ENCODE measurements at regions not wholly inside any gene's neighbourhood (a gene's known extent, or its start where the extent isn't known, plus 50 kb on each side); places are given as distances from the start of the nearest gene placed in this dataset.

GRCh38 chr16:86085161-86085611 is 186.2 kb downstream of the IRF8 start:
- no peaks in the 10 kb centered on the region for H3K79me2 ChIP-seq (ENCODE audit: low read length)

GRCh38 chr16:86085795-86086194 is 186.8 kb downstream of the IRF8 start:
- Histone ChIP-seq H3K79me2 (ENCODE audit: low read length) (no peaks in the 10 kb centered on the region), H3F3A (ENCODE audit: insufficient read depth, low read length) (no peaks in the 10 kb centered on the region), H3K27ac (ENCODE audit: low read length) (no peak overlapping the region), H4K20me1 (ENCODE audit: insufficient read depth, low read length) (no peaks in the 10 kb centered on the region), H3K4me3 (ENCODE audit: low read length) (no peak overlapping the region), H3K9ac (ENCODE audit: low read length) (no peak overlapping the region), H3K9me3 (replicated peaks; ENCODE audit: insufficient read depth, low read length) (no peaks in the 10 kb centered on the region), H3K36me3 (replicated peaks; ENCODE audit: insufficient read depth, low read length) (no peaks in the 10 kb centered on the region), H3K9me2 (replicated peaks; ENCODE audit: insufficient read depth, low read length) (no peaks in the 10 kb centered on the region), H3K4me2 (ENCODE audit: low read depth, low read length) (no peak overlapping the region), H3K4me1 (ENCODE audit: low read length) (no peaks in the 10 kb centered on the region), H3K27me3 (replicated peaks; ENCODE audit: insufficient read depth, low read length) (peaks cover 25% of the 10 kb centered on the region), H2AFZ (ENCODE audit: low read length) (no peak overlapping the region)
- TF ChIP-seq EZH2phosphoT487 (IDR thresholded peaks at IDR 0.05; ENCODE audit: low read length) (no peak), EZH2 (optimal IDR thresholded peaks at IDR 0.05; ENCODE audit: low read depth, low read length) (no peak), CTCF (IDR thresholded peaks at IDR 0.05; ENCODE audit: low read length) (no peak)
- DNase-seq: no peak

More at GRCh38 chr16:86085161-86085611, 186.2 kb downstream of the IRF8 start:
- Histone ChIP-seq H4K20me1 (ENCODE audit: insufficient read depth, low read length) (no peaks in the 10 kb centered on the region), H3K36me3 (replicated peaks; ENCODE audit: insufficient read depth, low read length) (no peaks in the 10 kb centered on the region), H3K4me2 (ENCODE audit: low read depth, low read length) (no peak overlapping the region), H3K27ac (ENCODE audit: low read length) (no peak overlapping the region), H3K9me2 (replicated peaks; ENCODE audit: insufficient read depth, low read length) (no peaks in the 10 kb centered on the region), H3F3A (ENCODE audit: insufficient read depth, low read length) (no peaks in the 10 kb centered on the region), H2AFZ (ENCODE audit: low read length) (no peak overlapping the region), H3K9me3 (replicated peaks; ENCODE audit: insufficient read depth, low read length) (no peaks in the 10 kb centered on the region), H3K9ac (ENCODE audit: low read length) (no peak overlapping the region), H3K4me1 (ENCODE audit: low read length) (no peaks in the 10 kb centered on the region), H3K4me3 (ENCODE audit: low read length) (no peak overlapping the region), H3K27me3 (replicated peaks; ENCODE audit: insufficient read depth, low read length) (peaks cover 25% of the 10 kb centered on the region)
- no peak for DNase-seq
- TF ChIP-seq EZH2phosphoT487 (IDR thresholded peaks at IDR 0.05; ENCODE audit: low read length) (no peak), CTCF (IDR thresholded peaks at IDR 0.05; ENCODE audit: low read length) (no peak), EZH2 (optimal IDR thresholded peaks at IDR 0.05; ENCODE audit: low read depth, low read length) (no peak)

- peaks cover 28% of the 10 kb centered on the region for H3K27me3 ChIP-seq (replicated peaks; ENCODE audit: insufficient read depth, low read length)
- no peak overlapping the region for H2AFZ ChIP-seq (ENCODE audit: low read length)
- H3K36me3 ChIP-seq (replicated peaks; ENCODE audit: insufficient read depth, low read length): no peaks in the 10 kb centered on the region
- no peaks in the 10 kb centered on the region for H3F3A ChIP-seq (ENCODE audit: insufficient read depth, low read length)
- H3K9me2 ChIP-seq (replicated peaks; ENCODE audit: insufficient read depth, low read length): no peaks in the 10 kb centered on the region
- no peak overlapping the region for H3K9ac ChIP-seq (ENCODE audit: low read length)
- H4K20me1 ChIP-seq (ENCODE audit: insufficient read depth, low read length): no peaks in the 10 kb centered on the region
- no peak for DNase-seq
- H3K79me2 ChIP-seq (ENCODE audit: low read length): no peaks in the 10 kb centered on the region
- H3K27ac ChIP-seq (ENCODE audit: low read length): no peak overlapping the region
- no peak overlapping the region for H3K4me3 ChIP-seq (ENCODE audit: low read length)
- H3K9me3 ChIP-seq (replicated peaks; ENCODE audit: insufficient read depth, low read length): no peaks in the 10 kb centered on the region
- H3K4me1 ChIP-seq (ENCODE audit: low read length): no peaks in the 10 kb centered on the region
- TF ChIP-seq CTCF (IDR thresholded peaks at IDR 0.05; ENCODE audit: low read length) (no peak), EZH2 (optimal IDR thresholded peaks at IDR 0.05; ENCODE audit: low read depth, low read length) (no peak), EZH2phosphoT487 (IDR thresholded peaks at IDR 0.05; ENCODE audit: low read length) (no peak)
- no peak overlapping the region for H3K4me2 ChIP-seq (ENCODE audit: low read depth, low read length)
Measured at GRCh38 chr16:86086471-86086870, 187.5 kb downstream of the IRF8 start.
